ENCODE measurements at regions not wholly inside any gene's neighbourhood (a gene's known extent, or its start where the extent isn't known, plus 50 kb on each side); places are given as distances from the start of the nearest gene placed in this dataset.

GRCh38 chr13:76223999-76224398 is 587.9 kb downstream of the LMO7 start:
- Histone ChIP-seq H3K9me3 (replicated peaks; ENCODE audit: control insufficient read depth, insufficient read depth, low read length) (no peaks in the 10 kb centered on the region), H4K20me1 (replicated peaks; ENCODE audit: control insufficient read depth, extremely low read depth, insufficient read depth, low read length) (no peaks in the 10 kb centered on the region), H3K9ac (replicated peaks; ENCODE audit: extremely low read depth, insufficient read depth, low read length) (no peak overlapping the region), H3K79me2 (ENCODE audit: control insufficient read depth, insufficient read depth, low read length) (no peaks in the 10 kb centered on the region), H3K4me3 (replicated peaks in 1 of 3; ENCODE audit: insufficient read depth in 1 of 3, low read depth in 1 of 3, low read length in 3 of 3) (no peak overlapping the region), H2AFZ (ENCODE audit: low read depth, low read length) (no peak overlapping the region), H3K36me3 (ENCODE audit: control insufficient read depth in 2 of 2, extremely low read depth in 1 of 2, insufficient read depth in 2 of 2, low read length in 2 of 2) (no peaks in the 10 kb centered on the region), H3K4me2 (ENCODE audit: insufficient read depth, low read length) (no peak overlapping the region), H3K4me1 (ENCODE audit: control insufficient read depth, extremely low read depth, insufficient read depth, low read length) (no peaks in the 10 kb centered on the region), H3K27ac (ENCODE audit: insufficient read depth, low read depth, low read length) (no peak overlapping the region), H3K27me3 (ENCODE audit: control insufficient read depth in 2 of 2, insufficient read depth in 2 of 2, low read length in 2 of 2) (no peaks in the 10 kb centered on the region), H3K9me1 (replicated peaks; ENCODE audit: control insufficient read depth, extremely low read depth, insufficient read depth, low read length) (no peaks in the 10 kb centered on the region)
- no peak for TF ChIP-seq FOS (IDR thresholded peaks at IDR 0.05; ENCODE audit: borderline replicate concordance, insufficient read depth, low read length)
- TF ChIP-seq MYC (IDR thresholded peaks at IDR 0.05; ENCODE audit: low read depth, low read length) = no peak
- TF ChIP-seq MAX (IDR thresholded peaks at IDR 0.05; ENCODE audit: insufficient read depth, insufficient read length) = no peak
- no peak for TF ChIP-seq POLR2AphosphoS5 (IDR thresholded peaks at IDR 0.05; ENCODE audit: insufficient read depth, low read depth, low read length)
- no peak for TF ChIP-seq EZH2 (IDR thresholded peaks at IDR 0.05; ENCODE audit: borderline replicate concordance, low read depth, low read length, severe bottlenecking)
- no peak for TF ChIP-seq JUN (IDR thresholded peaks at IDR 0.05; ENCODE audit: borderline replicate concordance, insufficient read depth, insufficient read length, low read depth)
- TF ChIP-seq CTCF (IDR thresholded peaks at IDR 0.05; ENCODE audit: extremely low read depth in 1 of 2, insufficient read depth in 1 of 2, low read depth in 1 of 2, low read length in 2 of 2) = no peak
- TF ChIP-seq GATA2 (IDR thresholded peaks at IDR 0.05; ENCODE audit: insufficient read depth, insufficient read length, low read depth, low read length) = no peak
- TF ChIP-seq POLR2A (IDR thresholded peaks at IDR 0.05; ENCODE audit: low read depth, low read length) = no peak
- dilution Hi-C loops (cut with MboI; ENCODE audit: extremely low pct_ligation_motif_present, low sequenced_read_pairs) = no loop called here
- ChIA-PET CTCF (no interaction called here), POLR2A (no interaction called here)
- intact Hi-C loops (cut with micrococcal nuclease) = loop anchor here (5.0 kb wide), 1 partner anchor 248 kb away; no protein-coding TSS in a partner anchor
- no TSS peak for BruUV-seq (replicated peaks)
- no peak for DNase-seq (ENCODE audit: low read depth, low spot score)
- FAIRE-seq = no peak

All from endothelial cell of umbilical vein (primary cell).